ENCODE measurements at regions not wholly inside any gene's neighbourhood (a gene's known extent, or its start where the extent isn't known, plus 50 kb on each side); places are given as distances from the start of the nearest gene placed in this dataset.

GRCh38 chr2:144086965-144087364 lies 433.0 kb downstream of the ZEB2 start:
- no peak for DNase-seq (ENCODE audit: extremely low read depth in 1 of 2, low read depth in 1 of 2)

- DNase-seq (ENCODE audit: extremely low read depth in 1 of 2, low read depth in 1 of 2) = no peak
Observed at GRCh38 chr2:144085016-144085415, 434.9 kb downstream of the ZEB2 start.

GRCh38 chr2:144084114-144084661 lies 435.7 kb downstream of the ZEB2 start:
- DNase-seq (ENCODE audit: extremely low read depth in 1 of 2, low read depth in 1 of 2) = no peak

GRCh38 chr2:144083211-144083610 lies 436.7 kb downstream of the ZEB2 start:
- DNase-seq (ENCODE audit: extremely low read depth in 1 of 2, low read depth in 1 of 2) = no peak

GRCh38 chr2:144082777-144083176 lies 437.1 kb downstream of the ZEB2 start:
- DNase-seq (ENCODE audit: extremely low read depth in 1 of 2, low read depth in 1 of 2) = no peak

GRCh38 chr2:144082327-144082726 lies 437.6 kb downstream of the ZEB2 start:
- DNase-seq (ENCODE audit: extremely low read depth in 1 of 2, low read depth in 1 of 2) = no peak

GRCh38 chr2:144081272-144081671 lies 438.6 kb downstream of the ZEB2 start:
- no peak for DNase-seq (ENCODE audit: extremely low read depth in 1 of 2, low read depth in 1 of 2)

- DNase-seq (ENCODE audit: extremely low read depth in 1 of 2, low read depth in 1 of 2) = no peak
Observed at GRCh38 chr2:144079803-144080202, 440.1 kb downstream of the ZEB2 start.

GRCh38 chr2:144078802-144079724 lies 440.9 kb downstream of the ZEB2 start:
- no peak for DNase-seq (ENCODE audit: extremely low read depth in 1 of 2, low read depth in 1 of 2)

- no peak for DNase-seq (ENCODE audit: extremely low read depth in 1 of 2, low read depth in 1 of 2)
Observed at GRCh38 chr2:144078106-144078505, 441.8 kb downstream of the ZEB2 start.

GRCh38 chr2:144074450-144074849 lies 445.5 kb downstream of the ZEB2 start:
- DNase-seq (ENCODE audit: extremely low read depth in 1 of 2, low read depth in 1 of 2) = no peak

GRCh38 chr2:144071461-144071860 lies 448.5 kb downstream of the ZEB2 start:
- DNase-seq (ENCODE audit: extremely low read depth in 1 of 2, low read depth in 1 of 2) = no peak

GRCh38 chr2:144067506-144067905 lies 452.4 kb downstream of the ZEB2 start:
- DNase-seq (ENCODE audit: extremely low read depth in 1 of 2, low read depth in 1 of 2) = no peak

GRCh38 chr2:144063602-144064001 lies 456.3 kb downstream of the ZEB2 start:
- no peak for DNase-seq (ENCODE audit: extremely low read depth in 1 of 2, low read depth in 1 of 2)

GRCh38 chr2:144054911-144055310 lies 465.0 kb downstream of the ZEB2 start:
- no peak for DNase-seq (ENCODE audit: extremely low read depth in 1 of 2, low read depth in 1 of 2)

GRCh38 chr2:144052083-144052482 lies 467.8 kb downstream of the ZEB2 start:
- no peak for DNase-seq (ENCODE audit: extremely low read depth in 1 of 2, low read depth in 1 of 2)

GRCh38 chr2:144049137-144049536 lies 470.8 kb downstream of the ZEB2 start:
- no peak for DNase-seq (ENCODE audit: extremely low read depth in 1 of 2, low read depth in 1 of 2)

GRCh38 chr2:144048631-144049060 lies 471.3 kb downstream of the ZEB2 start:
- no peak for DNase-seq (ENCODE audit: extremely low read depth in 1 of 2, low read depth in 1 of 2)

GRCh38 chr2:144042751-144043150 lies 477.2 kb downstream of the ZEB2 start:
- DNase-seq (ENCODE audit: extremely low read depth in 1 of 2, low read depth in 1 of 2) = no peak

- no peak for DNase-seq (ENCODE audit: extremely low read depth in 1 of 2, low read depth in 1 of 2)
Observed at GRCh38 chr2:144041612-144042011, 478.3 kb downstream of the ZEB2 start.

GRCh38 chr2:144040834-144041233 lies 479.1 kb downstream of the ZEB2 start:
- no peak for DNase-seq (ENCODE audit: extremely low read depth in 1 of 2, low read depth in 1 of 2)

- no peak for DNase-seq (ENCODE audit: extremely low read depth in 1 of 2, low read depth in 1 of 2)
Observed at GRCh38 chr2:144032566-144032965, 487.4 kb downstream of the ZEB2 start.
